ENCODE measurements at regions not wholly inside any gene's neighbourhood (a gene's known extent, or its start where the extent isn't known, plus 50 kb on each side); places are given as distances from the start of the nearest gene placed in this dataset.

- Histone ChIP-seq H3K27me3 (ENCODE audit: insufficient read depth, poor library complexity, severe bottlenecking) (peaks cover 6% of the 10 kb centered on the region), H3K27ac (replicated peaks) (no peak overlapping the region), H3K4me3 (replicated peaks; ENCODE audit: insufficient read depth, low read length) (no peak overlapping the region)
- TF ChIP-seq REST (IDR thresholded peaks at IDR 0.05; ENCODE audit: insufficient replicate concordance, low read depth) = no peak
- no peak for TF ChIP-seq SPI1 (IDR thresholded peaks at IDR 0.05; ENCODE audit: borderline replicate concordance, low read depth)
- TF ChIP-seq, protein P1, sequence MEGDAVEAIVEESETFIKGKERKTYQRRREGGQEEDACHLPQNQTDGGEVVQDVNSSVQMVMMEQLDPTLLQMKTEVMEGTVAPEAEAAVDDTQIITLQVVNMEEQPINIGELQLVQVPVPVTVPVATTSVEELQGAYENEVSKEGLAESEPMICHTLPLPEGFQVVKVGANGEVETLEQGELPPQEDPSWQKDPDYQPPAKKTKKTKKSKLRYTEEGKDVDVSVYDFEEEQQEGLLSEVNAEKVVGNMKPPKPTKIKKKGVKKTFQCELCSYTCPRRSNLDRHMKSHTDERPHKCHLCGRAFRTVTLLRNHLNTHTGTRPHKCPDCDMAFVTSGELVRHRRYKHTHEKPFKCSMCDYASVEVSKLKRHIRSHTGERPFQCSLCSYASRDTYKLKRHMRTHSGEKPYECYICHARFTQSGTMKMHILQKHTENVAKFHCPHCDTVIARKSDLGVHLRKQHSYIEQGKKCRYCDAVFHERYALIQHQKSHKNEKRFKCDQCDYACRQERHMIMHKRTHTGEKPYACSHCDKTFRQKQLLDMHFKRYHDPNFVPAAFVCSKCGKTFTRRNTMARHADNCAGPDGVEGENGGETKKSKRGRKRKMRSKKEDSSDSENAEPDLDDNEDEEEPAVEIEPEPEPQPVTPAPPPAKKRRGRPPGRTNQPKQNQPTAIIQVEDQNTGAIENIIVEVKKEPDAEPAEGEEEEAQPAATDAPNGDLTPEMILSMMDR (IDR thresholded peaks at IDR 0.05; ENCODE audit: insufficient read depth, low read length) = no peak
- TF ChIP-seq GABPA (IDR thresholded peaks at IDR 0.05; ENCODE audit: low read depth) = no peak
- no peak for TF ChIP-seq POLR2AphosphoS5 (IDR thresholded peaks at IDR 0.05; ENCODE audit: low read depth)
- no peak for DNase-seq (ENCODE audit: low read depth in 1 of 2, low spot score in 1 of 2)
These were observed 225.0 kb downstream of the SEC16B start for GRCh38 chr1:177744906-177745305.

GRCh38 chr1:177741476-177741875, 228.4 kb downstream of the SEC16B start:
- H3K4me3 ChIP-seq (replicated peaks; ENCODE audit: insufficient read depth, low read length) = no peak overlapping the region
- DNase-seq (ENCODE audit: low read depth in 1 of 2, low spot score in 1 of 2) = no peak
- H3K27me3 ChIP-seq (ENCODE audit: insufficient read depth, poor library complexity, severe bottlenecking) = peaks cover 6% of the 10 kb centered on the region
- TF ChIP-seq SPI1 (IDR thresholded peaks at IDR 0.05; ENCODE audit: borderline replicate concordance, low read depth) (no peak), POLR2AphosphoS5 (IDR thresholded peaks at IDR 0.05; ENCODE audit: low read depth) (no peak), REST (IDR thresholded peaks at IDR 0.05; ENCODE audit: insufficient replicate concordance, low read depth) (no peak), GABPA (IDR thresholded peaks at IDR 0.05; ENCODE audit: low read depth) (no peak)
- TF ChIP-seq, protein P1 (IDR thresholded peaks at IDR 0.05; ENCODE audit: insufficient read depth, low read length) = no peak
- H3K27ac ChIP-seq (replicated peaks) = no peak overlapping the region

DNA sequence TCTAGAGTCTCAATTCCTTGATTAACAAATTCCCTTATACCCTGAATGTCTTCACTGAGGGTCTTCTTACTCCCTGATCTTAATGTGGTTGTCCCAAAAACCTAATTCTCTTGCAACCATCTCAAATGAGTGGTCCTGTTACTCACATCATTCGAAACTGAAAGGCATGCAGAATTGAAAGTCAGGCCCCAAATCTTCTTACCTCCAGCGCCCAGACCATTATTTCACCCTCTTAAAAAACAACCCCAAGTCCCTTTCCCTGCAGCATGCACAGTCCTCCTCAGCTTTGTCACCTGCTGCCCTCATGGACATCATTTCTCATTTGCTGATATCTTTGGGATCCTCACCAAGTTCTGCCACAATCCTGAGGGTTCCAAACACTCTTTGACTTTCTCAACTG, 230.1 kb downstream of the SEC16B start:
- no peak overlapping the region for H3K27ac ChIP-seq (replicated peaks)
- no peak for DNase-seq (ENCODE audit: low read depth in 1 of 2, low spot score in 1 of 2)
- H3K27me3 ChIP-seq (ENCODE audit: insufficient read depth, poor library complexity, severe bottlenecking) = peaks cover 6% of the 10 kb centered on the region
- TF ChIP-seq REST (IDR thresholded peaks at IDR 0.05; ENCODE audit: insufficient replicate concordance, low read depth) (no peak), POLR2AphosphoS5 (IDR thresholded peaks at IDR 0.05; ENCODE audit: low read depth) (no peak), SPI1 (IDR thresholded peaks at IDR 0.05; ENCODE audit: borderline replicate concordance, low read depth) (no peak), GABPA (IDR thresholded peaks at IDR 0.05; ENCODE audit: low read depth) (no peak)
- TF ChIP-seq, protein P1 (IDR thresholded peaks at IDR 0.05; ENCODE audit: insufficient read depth, low read length) = no peak
- H3K4me3 ChIP-seq (replicated peaks; ENCODE audit: insufficient read depth, low read length) = no peak overlapping the region
